ENCODE measurements at regions not wholly inside any gene's neighbourhood (a gene's known extent, or its start where the extent isn't known, plus 50 kb on each side); places are given as distances from the start of the nearest gene placed in this dataset.

DNA sequence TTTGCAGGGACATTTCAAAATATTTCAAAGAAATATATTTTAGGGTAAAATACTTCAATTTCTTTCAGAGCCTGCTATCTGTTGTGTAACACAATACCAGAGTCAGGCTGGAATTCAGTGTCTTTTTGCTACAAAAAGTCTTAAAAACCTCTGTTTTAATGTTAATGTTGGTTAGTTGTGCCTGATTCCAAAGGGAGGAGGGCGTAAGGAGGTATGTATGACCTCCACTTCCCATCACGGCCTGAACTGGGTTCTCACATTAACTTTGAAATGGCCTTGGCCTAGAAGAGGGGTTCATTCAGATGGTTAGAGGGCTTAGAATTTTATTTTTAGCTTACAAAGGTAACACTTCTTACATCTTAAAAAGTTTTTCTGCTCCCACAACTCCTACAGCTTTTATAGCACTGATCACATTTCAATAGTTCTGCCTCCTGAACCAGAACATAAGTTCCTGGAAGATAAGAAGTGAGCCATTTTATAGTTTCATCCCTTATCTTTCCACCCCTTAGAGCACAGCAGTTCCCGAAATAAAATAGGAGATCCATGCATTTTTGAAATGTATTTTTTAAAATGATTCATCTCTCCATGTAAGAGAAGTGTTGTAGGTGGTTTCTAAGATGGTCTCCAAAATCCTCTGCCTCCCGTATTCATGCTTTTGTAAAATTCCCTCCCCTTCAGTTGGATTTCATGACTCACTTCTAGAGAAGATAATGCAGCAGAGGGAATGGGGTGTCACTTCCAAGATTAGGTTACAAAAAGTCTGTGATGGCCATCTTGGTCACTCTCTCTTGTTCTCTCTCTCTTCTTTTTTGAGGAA is 543.1 kb upstream of the NECTIN3 start:
- no peak for DNase-seq (ENCODE audit: low spot score)

DNA sequence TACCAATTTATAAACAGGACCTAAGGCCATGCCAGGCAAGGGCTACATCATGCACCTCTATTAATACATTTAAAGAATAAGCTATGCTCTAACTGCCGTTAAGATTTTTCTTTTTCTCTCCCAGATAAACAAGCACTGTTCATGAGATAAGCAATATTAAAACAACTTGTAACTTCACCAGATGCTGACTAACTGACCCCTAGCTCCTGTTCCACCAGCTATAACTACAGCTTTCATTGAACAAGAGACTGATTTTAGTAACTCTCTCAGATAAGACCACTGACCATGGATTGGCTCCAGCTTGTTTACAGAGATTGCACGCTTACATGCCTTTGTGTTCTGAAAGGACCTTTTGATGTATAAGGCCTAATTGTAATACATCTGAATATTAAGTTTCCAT is 540.7 kb upstream of the NECTIN3 start:
- DNase-seq (ENCODE audit: low spot score), result no peak

DNA sequence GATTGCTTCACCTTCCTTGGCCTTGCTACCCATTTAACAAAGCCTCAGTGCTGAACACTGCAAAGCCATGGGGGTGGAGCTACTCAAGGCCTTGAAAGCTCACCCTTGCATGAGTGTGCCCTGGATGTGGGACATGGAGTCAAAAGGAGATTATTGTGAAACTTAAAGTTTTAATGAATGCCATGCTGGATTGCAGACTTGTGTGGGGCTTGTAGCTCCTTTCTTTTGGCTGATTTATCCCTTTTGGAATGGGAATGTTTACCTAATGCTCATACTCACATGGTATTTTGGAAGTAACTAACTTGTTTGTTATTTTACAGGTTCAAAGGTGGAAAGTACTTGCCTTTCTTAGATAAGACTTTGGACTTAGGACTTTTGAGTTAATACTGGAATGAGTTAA is 538.5 kb upstream of the NECTIN3 start:
- DNase-seq (ENCODE audit: low spot score), result no peak

DNA sequence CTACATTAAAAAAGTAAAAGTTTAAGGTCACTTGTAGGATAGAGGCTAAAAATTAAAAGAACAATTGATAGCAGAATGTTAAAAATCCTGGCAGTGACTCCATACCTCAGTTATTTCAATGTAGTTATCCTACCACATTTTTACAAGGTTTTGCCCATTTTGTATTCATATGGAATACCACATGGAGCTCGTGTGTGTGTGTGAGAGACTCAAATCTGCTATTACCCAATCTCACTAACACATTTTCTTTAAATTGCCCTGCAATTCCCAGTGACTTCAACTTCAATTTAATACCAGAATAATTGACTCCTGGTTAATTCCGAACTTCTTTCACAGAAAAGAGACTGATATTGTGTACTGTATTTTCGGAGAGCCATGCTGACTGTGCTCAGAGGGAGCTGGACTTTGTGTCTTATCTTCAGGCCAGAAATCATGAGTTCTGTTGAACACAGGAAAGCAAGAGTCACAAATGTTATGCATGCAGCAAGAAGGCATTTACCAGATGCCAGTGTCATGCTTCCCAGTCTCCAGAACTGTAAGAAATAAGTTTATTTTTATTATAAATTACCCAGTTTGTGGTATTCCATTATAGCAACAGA is 529.0 kb upstream of the NECTIN3 start:
- DNase-seq (ENCODE audit: low spot score), result no peak

DNA sequence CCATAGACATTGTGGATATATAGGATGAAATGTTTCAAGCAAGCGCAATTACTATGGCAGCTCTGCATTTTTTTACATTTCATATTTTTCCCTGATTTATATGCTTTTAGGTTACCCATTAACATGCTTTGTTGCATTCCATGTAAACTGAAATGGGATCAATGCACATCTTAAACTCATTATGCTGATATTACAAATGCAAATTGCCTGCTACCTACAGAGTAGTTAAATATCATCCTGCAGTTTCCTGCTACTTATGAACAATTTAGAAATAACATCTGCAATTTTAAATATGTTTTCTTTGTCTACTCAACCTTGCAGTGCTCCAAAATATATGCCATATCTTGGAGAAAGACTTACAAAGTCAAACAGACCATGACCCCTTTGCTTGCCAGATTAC is 526.9 kb upstream of the NECTIN3 start:
- DNase-seq (ENCODE audit: low spot score), result no peak

DNA sequence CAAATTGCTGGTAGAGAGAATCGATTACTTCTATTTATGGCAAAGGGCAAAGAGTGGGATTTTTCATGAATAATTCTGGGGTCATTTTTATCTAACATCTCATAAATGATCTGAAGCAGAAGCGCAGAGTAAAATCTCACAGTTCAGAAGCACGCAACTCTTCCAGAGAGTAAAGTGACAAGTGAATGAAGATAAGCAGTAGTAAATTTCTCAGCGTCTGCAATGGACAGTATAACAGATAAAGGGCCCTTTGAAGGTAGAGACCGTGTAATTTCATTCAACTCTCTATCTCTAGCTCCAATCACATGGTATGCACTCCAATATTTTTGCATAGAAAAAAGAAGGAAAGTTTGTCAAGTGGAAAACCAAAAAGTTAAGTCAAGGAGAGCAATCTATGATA is 521.1 kb upstream of the NECTIN3 start:
- no peak for DNase-seq (ENCODE audit: low spot score)

DNA sequence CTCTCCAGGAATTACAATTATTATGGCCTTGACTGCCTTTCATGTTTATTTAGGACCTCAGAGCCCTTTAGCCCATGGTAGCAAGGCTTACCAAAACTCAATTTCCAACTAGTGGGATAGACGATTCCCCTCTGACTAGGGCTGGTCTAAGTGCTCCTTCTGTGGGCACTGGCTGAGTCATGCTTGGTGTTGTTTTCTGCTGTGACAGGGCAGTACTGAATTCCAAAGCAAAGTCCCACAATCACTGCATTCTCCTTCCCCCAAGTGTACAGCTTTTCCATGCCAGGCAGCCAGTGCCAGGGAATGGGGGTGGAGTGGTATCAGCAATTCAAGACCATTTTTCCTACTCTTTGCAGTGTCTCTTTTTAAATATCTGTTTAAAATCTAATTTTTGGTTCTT is 509.0 kb upstream of the NECTIN3 start:
- no peak for DNase-seq (ENCODE audit: low spot score)

DNA sequence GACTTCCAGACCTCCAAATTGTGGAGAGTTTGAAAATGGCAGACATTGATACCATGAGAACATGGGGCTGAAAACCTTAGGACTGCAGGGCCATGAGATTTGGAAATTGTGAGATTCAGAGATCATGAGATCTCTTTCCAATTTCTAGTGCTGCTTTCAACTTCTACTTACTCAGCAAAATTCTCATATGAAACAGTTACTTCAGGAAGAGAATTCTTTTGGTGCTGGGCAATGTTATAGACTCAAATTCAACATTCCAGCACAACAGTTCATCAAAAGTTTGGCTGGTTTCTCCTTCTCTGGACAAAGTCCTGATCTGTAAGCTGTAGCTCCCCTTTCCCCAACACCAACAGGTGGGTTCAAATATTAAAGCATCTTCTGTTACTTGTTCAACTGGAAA is 506.9 kb upstream of the NECTIN3 start:
- no peak for DNase-seq (ENCODE audit: low spot score)

DNA sequence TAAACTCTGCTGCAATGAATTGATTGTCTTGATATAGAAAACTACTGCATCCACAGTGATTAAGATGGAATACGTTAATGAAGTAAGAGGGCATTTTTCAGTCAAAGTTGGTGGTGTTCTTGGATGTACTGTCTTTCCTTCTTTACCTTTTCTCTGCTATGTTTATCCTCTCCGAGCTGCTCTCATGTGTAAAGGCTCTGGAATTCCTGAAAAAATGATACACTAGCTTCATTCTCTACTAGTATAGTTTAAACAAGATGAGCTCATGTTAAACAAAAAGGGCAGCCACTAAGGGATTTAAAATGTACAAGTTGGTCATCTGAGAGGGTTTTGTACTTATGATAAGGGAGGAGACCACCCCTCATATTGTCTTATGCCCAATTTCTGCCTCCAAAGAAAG is 504.6 kb upstream of the NECTIN3 start:
- no peak for DNase-seq (ENCODE audit: low spot score)

DNA sequence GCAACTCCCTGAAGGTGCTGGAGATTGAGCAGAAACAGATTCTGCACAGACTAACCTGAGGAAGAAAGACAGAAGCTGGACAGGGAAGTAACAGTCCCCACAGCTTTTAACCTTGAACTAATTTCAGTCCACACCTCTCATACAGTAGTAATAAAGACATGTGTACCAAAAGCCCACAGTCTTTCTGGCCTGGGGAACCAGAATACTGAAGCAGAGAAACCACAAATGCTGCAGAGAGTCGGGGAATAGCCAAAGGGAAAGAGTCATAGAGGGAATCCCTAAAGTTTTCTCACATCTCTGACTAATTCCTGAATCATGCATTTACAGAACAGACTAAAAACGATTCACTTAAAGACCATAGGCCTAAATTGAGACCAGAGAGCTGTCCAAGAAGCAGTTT is 503.4 kb upstream of the NECTIN3 start:
- DNase-seq (ENCODE audit: low spot score), result no peak

DNA sequence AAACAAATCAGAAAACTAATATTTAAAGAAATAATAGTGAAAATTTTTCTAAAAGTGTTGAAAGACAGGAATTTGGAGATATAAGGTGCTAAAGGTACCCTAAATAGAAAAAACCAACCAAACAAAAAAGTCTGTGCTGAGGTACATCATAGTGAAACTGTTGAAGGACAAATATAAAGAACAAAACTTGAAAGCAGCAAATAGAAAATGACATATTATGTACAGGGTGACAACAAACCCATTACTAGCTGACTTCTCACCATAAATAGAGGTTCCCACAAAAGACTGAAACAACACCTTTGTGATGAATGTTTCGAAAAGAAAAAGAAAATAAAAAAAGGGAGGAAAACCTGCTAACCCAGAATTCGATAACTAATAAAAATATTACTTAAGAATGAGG is 502.5 kb upstream of the NECTIN3 start:
- no peak for DNase-seq (ENCODE audit: low spot score)

DNA sequence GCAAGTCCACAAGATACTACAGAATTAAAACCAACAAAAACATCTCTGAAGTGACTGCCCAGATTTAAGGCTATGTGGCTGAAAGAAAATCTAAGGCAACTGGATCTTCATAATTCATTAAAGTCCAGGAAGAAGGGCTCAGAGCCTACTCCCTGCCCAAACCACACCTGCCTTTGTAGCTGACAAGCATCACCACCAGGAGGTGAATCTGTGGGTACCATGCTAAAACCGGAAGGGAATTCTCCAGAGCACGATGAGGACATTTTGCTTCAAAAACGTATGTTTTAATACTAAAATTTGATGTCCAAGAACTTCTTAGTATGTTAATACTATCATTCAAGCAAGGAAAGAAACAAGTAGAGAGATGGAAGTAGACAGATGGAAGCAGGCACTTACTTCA is 495.9 kb upstream of the NECTIN3 start:
- DNase-seq (ENCODE audit: low spot score), result no peak

DNA sequence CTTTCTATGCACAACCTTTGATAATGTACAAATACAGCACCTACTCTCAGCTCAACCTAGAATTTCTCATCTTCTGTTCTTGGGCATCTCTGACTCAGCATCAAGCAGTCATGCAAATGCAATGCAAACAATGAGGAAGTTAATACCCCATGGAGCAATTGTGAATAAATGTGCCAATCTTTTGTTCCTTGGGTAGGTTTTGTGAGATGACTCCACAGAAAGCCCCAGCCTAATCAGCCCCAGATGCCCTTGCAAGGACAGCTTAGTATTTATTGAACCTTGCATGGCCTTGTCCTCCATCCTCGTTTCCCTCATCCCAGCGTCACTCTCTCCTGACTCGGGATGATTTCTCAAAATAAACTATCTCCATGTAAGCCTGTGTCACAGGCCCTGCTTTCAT is 494.7 kb upstream of the NECTIN3 start:
- DNase-seq (ENCODE audit: low spot score), result no peak

DNA sequence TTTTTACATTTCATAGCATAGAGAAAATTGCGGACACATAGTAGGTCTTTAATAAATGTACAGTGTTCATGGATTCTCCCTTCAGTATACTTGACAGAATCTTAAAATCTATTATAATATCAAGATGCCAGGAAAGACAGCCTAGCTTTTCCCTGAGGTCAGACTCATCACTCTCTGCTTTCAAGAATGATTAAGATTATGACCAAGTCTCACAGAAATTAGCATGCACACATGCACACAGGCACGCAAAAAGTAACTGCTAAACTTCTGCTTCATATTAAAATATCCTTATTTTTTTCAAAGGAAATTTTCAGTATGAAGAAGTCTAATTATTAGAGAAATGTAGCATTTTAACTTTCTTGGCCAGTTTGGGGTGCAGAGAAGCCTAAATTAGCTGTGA is 493.8 kb upstream of the NECTIN3 start:
- DNase-seq (ENCODE audit: low spot score), result no peak

DNA sequence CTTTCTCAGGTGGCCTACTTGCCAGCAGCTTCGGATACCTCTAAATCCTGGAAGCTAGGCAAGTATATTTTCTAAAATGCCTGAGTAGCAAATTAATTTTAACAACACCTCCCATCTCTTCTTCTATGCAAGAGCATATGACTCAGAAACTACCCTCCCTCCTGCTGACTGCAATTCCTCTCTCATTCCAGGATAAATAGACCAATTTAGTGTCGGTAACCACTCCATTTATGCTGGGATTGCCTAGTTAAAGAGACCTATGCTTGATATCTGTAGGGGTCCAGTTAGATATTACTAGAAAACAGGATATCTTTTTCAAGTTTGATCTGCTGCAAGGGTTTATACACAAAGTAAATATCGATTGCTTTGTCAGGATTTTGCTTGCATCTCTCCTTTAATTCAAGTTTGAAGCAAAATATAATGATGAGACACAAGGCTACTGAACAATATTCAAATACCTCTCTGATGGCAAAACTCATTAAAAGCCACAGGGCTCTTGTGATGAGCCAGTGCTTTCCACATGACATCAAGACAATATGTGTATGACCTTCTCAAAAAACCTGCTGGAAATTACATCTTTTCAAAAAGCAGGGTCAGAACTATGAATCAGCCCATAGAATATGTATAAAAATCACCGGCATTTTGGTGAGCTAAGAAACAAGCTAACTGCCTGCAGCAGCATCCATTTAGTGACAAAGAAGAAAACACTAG is 491.6 kb upstream of the NECTIN3 start:
- no peak for DNase-seq (ENCODE audit: low spot score)

DNA sequence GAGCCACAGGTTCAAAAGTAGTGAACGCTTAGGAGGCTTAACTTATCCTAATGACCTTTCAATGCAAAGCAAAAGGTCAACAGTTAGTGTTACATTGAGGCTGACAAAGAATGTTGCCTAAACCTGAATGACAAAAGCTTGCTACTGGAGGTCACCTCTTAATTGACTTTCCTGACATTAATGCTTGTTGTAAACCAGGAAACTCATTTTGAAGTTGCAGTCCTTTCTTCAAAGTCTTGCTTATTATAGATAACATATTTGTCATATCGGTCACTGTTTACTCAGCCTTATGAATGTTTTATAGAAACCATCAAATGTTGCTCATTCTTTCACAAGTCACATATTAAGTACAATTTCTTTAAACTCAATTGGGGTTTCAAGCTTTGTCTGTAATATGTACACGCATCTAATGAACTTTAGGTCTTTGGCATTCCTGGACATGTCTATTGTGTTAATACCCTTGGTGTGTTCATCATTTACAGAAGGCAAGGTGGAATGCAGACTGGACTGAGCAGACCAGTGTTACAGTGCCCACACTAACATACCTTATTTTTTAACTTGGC is 488.2 kb upstream of the NECTIN3 start:
- no peak for DNase-seq (ENCODE audit: low spot score)

DNA sequence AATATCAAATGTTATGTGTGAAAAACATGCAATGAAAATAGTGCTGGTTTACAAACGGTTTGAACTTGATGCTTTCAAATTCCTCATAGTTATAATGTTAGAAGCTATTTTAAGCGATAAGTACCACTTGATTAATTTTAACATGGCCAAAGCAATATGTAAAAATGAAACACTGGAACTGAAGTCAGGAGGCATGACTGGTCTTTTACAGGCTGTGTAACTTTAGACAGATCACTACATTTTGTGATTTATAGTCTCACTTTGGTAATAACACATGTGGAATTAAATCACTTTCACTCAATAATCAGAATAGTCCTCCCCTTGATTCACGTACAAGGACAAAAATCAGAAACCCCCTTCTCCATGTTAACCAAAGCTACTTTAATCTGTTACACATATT is 482.7 kb upstream of the NECTIN3 start:
- no peak for DNase-seq (ENCODE audit: low spot score)

DNA sequence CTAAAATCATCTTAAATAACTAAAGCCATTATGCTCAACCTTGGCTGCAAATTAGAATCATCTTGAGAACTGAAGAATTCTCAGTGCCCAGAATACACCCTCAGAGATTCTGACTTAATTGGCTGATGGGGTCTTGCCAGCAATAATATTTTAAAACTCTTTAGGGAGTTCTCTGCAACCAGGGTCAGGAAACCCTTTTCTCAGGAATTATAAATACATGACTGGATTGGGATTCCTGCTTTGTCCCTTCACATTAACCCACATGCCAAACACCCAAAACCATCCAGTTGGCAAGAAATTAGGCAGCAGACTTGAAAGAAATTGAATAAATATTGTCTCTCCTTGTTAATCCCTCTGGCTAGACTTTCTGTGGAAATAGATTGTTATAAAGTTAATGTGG is 482.3 kb upstream of the NECTIN3 start:
- no peak for DNase-seq (ENCODE audit: low spot score)

DNA sequence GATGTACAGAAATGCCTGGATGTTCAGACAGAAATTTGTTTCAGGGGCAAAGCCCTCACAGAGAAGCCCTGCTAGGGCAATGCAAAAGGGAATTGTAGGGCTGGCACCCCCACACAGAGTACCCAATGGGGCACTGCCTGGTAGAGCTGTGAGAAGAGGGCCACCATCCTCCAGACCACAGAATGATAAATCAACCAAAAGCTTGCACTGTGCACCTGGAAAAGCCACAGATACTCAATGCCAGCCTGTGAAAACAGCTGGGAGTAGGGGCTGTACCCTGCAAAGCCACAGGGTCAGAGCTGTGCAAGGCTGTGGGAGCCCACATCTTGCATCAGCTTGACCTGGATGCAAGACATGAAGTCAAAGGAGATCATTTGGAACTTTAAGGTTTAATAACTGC is 477.9 kb upstream of the NECTIN3 start:
- no peak for DNase-seq (ENCODE audit: low spot score)

DNA sequence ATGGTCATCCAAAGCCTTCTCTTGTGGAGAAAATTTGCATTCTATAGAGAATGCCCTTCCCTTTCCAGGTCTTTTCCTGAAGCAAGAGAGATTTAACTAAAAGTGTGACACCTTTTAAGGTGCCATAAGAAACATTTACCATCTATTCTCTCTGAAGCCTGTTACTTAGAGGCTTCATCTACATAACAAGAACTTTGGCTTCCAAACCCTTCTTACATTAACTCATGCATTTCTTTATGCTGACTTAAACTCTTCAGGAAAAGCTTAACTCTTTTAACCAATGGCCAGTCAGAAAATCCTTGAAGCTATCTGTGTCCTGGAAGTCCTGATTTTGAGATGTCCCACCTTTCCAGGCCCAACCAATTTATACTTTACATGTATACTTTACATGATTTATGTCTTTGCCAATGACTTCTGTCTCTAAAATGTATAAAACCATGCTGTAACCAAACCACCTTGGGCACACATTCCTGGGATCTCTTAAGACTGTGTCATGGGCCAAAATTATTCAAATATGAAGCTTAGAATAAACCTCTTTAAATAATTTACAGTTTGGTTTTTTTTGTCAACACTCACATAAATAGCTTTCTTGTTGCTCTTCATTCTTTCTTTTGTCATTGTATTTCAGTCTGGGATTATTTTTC is 472.6 kb upstream of the NECTIN3 start:
- DNase-seq (ENCODE audit: low spot score), result no peak

DNA sequence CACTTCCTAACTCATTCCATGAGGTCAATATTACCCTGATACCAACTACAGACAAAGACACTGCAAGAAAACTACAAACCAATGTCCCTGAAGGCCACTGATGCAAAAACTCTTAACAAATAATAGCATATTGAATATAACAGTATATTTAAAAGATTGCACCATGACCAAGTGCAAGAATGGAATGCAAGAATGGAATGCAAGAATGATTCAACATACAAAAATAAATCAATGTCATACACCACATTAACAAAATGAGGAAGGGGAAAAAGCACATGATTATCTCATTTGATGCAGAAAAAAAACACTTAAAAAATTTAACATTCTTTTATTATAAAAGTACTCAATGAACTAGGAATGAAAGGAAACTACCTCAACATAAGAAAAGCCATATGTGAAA is 463.1 kb upstream of the NECTIN3 start:
- no peak for DNase-seq (ENCODE audit: low spot score)

DNA sequence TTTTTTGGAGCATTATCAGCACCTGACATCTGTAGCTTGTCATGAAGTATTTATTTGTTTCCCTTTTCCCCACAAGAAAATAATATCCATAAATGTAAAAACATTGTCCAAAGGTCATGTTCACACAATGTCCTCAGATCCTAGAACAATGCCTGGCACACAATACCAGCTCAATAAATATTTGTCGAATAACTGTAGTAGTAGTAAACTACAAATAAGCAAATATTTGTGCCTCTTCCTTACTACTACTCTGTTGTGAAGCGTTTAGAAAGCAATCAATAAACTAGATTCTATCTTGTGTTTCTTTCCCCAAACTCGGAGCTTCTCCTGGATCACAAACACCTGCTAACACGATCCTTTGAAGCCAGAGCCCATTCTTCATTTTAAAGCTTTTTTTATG is 459.6 kb upstream of the NECTIN3 start:
- DNase-seq (ENCODE audit: low spot score), result no peak
